GM19455 (cell line): ENCODE measurements at regions not wholly inside any gene's neighbourhood (a gene's known extent, or its start where the extent isn't known, plus 50 kb on each side); places are given as distances from the start of the nearest gene placed in this dataset.
"Not testable (repeated sequence)": the region's sequence is repeated elsewhere in the genome, so short reads cannot be mapped to it uniquely, and the experiment has no call there.

Source experiments
- ATAC-seq: cut with Tn5 transposase; IDR thresholded peaks from one replicate; pipeline ENCODE4 v1.9.1; 2021; ENCODE audit not compliant: unreplicated experiment

GRCh38 chr12:97977870-97978405, 515.3 kb downstream of the RMST start:
- ATAC-seq: no peak

DNA sequence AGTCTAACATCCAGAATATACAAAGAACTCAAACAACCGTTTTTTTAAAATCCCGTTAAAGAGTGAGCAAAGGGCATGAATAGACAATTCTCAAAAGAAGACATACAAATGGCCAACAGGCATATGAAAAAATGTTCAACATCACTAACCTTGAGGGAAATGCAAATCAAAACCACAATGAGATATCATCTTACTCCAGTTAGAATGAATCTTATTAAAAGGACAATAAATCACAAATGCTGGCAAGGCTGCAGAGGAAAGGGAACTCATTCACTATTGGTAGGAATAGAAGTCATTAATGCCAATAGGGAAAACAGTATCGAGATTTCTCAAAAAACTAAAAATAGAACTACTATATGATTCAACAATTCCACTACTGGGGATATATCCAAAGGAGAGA, 520.1 kb downstream of the RMST start:
- ATAC-seq: no peak

DNA sequence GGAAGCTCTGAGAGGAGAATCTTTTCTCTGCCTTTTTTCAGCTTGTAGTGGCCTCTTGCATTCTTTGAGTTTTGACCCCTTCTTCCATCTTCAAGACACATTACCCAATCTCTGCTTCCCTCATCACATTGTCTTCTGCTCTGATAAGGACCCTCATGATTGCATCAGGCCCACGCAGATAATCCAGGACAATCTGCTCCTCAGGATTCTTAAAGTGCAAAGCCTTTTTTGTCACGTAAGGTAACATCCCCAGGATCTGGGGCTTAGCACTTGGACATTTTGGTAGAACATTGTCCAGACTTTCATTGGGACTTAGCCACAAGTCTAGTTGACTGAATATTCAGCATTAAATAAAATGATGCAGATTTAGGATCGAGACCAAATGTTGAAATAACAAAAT, 521.2 kb downstream of the RMST start:
- no peak for ATAC-seq

DNA sequence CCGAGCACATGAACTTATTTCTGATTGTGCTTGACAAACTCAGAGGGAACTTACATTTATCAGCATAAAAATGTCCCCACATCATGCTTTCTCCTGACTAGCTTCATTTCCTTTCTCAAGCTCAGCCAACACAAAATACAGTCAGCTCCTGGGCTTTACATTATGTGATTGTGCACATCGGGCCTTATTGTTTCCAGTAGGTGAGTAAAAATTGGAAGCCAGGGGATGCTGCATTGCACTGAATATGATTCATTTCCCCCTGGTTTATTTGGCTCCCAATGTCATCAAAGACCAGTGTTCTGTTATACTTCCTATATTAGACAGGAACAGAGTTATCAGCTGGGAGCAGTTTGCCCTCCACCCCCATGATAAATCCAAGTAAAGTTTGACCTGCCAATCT, 521.8 kb downstream of the RMST start:
- ATAC-seq: no peak

DNA sequence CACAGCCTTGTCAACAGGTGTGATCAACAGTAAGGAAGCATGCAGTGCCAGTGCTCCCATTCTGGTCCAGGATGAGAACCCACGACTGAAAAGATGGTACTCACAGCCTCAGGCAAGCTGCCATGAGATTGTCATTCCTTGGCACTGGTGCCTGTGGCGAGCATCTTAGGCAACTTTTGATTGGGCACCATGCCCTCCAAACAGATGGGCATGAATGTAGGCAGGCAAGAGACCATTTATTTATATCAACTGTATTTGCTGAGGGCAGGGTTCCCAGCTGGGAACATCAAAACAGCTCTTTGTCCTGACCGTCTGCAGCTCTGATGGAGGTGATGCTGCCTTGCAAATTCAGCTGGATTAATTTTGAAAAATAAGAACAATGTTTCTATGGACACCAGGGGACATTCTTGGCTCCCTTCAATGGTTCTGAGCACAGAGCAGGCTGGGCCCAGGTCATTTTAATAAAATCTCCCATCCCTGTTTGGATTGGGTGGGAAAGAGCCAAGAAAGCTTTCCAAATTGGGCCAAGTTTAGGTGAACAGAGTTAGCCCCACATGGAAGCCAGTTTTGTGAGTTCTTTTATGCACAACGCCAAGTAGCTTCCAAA, 522.5 kb downstream of the RMST start:
- ATAC-seq: no peak

- no peak for ATAC-seq
These were observed 523.2 kb downstream of the RMST start for GRCh38 chr12:97985834-97986233.

DNA sequence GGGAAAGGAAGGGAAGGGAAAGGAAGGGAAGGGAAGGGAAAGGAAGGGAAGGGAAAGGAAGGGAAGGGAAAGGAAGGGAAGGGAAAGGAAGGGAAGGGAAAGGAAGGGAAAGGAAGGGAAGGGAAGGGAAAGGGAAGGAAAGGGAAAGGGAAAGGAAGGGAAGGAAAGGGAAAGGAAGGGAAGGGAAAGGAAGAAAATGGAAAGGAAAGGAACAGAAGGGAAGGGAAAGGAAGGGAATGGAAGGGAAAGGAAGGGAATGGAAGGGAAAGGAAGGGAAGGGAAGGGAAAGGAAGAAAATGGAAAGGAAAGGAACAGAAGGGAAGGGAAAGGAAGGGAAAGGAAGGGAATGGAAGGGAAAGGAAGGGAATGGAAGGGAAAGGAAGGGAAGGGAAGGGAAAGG, 526.0 kb downstream of the RMST start:
- not testable (repeated sequence) for ATAC-seq

DNA sequence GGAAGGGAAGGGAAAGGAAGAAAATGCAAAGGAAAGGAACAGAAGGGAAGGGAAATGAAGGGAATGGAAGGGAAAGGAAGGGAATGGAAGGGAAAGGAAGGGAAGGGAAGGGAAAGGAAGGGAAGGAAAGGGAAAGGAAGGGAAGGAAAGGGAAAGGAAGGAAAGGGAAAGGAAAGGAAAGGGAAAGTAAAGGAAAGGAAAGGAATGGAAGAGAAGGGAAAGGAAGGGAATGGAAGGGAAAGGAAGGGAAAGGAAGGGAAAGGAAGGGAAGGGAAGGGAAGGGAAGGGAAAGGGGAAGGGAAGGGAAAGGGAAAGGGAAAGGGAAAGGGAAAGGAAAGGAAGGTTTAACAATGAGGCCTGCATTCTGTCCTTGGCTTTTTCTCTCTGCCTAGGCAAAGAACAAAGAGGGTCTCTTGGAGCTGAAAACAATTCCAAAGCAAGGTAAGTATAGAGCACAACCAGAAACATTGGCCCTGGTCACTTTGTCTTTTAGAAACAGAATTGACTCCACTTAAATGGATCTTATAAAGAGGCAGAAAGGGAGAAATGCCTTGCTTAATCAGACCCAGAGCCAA, 525.9 kb upstream of the TMPO start:
- no peak for ATAC-seq

DNA sequence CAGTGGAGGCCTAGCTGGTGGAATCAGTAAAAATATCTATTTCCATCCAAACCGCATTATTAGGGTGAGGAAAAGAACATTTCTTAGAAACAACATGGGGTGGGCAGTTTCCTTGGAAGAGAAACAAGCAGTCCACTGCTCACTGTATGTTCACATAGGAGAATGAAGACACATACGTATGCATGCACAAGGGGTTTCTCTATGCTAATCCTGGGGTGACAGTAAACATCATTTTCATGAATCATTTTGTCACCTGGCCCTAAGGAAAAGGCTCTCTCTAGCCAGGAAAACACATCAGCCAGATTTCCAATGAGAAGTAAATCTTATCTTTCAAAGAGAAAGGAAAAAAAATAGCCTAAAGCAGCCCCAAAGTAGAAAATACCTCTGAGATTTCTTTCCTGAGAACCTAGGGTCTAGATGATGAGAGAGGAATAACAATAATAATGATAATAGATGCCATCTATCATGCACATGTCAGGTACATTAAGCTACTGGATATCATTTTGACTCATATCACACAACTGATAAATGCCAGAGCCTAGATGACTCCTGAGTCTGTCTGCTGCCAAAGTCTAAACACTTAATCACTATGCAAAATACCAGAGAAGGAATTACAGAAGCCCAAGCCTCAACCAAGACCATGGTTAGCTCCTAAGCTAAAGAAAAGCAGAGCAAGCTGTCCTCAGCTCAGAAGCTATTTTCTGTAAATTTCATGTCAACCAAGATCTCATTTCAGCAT, 520.5 kb upstream of the TMPO start:
- ATAC-seq: no peak

DNA sequence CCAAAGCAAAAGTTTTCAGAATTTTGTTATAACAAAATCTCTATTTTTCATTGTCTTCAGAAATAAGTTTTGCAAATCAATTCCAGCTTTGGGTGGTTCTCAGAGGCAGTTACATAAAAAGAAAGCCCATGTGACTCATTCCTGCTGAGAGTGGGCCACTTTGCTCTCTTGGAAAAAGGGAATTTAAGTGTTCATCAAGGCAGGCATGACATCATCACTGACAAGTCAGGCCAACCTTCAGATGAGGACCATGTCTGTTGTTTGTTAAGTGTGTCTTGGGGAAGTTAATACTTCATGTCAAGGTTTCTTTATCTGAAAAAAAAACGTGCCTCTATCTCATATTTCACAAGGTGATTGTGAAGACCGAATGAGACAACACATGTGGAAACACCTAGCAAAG, 519.8 kb upstream of the TMPO start:
- ATAC-seq: no peak

DNA sequence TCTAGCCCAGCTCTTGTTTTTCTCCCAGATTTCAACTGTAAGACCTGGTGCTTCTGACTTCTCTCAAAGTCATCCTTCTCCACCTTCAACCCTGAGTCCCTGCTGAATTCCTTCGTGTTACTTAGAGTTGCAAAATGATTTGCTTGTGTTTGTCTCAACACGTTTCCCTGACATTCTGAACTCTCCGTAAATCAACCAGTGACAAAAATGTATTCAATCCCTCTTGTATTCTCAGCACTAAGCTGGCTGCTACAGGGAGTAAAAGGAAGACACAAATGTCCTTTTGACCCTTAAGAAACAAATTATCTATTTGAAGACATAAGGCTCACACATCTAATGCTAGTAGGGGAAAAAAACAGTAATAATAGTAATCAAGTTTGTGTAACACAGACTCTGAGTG, 514.0 kb upstream of the TMPO start:
- ATAC-seq: no peak

DNA sequence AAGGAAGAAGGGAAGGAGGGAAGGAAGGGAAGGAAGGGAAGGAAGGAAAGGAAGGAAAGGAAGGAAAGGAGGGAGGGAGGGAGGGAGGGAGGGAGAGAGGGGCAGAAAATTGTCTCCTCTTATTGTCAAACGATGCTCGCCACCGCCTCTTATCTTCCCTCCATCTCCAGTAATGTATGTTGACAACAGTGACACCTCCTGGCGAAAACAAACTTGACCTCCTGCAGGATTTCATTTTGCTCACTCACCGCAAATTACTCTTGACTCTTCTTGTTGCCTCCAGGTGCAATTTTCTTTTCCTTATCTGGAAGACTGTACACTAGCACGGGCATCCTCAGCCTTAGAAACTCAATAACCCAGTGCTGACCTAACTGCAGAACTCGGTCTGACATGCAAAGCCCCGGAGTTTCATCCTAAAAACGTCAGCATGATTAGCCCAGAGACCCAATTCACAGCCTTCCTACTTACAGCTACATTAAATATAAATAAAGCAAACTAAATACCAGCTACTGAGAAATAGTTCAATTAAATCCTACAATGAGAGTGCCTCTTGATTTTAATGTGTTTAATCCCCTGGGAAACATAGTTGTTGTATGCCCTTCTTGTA, 512.4 kb upstream of the TMPO start:
- ATAC-seq: no peak

DNA sequence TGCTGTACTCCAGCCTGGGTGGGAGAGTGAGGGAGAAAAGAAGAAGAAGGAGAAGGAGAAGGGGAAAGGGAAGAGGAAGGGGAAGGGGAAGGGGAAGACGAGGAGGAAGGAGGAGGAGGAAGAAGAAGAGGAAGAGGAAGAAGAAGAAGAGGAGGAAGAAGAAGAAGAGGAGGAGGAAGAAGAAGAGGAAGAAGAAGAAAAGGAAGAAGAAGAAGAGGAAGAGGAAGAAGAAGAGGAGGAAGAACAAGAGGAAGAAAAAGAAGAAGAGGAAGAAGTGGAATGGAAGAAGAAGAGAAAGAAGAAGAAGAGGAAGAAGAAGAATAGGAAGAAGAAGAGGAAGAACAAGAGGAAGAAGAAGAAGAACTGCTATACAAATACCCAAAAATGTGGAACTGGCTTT, 507.4 kb upstream of the TMPO start:
- ATAC-seq: no peak

- ATAC-seq: no peak
These were observed 501.8 kb upstream of the TMPO start for GRCh38 chr12:98013560-98013959.

GRCh38 chr12:98018836-98019235, 496.6 kb upstream of the TMPO start:
- no peak for ATAC-seq

GRCh38 chr12:98020376-98020775, 495.0 kb upstream of the TMPO start:
- ATAC-seq: no peak

DNA sequence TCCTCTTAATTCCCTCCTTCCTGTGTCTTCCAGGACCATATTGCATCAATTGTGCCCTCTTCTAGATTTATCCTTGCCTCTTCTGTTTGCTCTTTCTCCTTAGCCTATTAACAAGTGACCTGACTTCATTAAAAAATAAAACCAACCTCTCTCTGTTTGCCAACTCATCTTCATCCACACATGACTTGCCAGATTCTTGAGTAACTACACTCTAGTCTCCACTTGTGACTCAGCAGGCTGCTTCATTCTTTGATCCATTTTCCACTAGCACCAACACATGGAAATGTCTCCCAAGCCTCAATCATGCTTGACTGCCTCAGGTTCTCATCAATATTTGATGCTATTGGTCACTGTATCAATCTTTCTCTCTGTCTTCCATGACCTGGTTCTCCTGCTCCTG, 492.4 kb upstream of the TMPO start:
- no peak for ATAC-seq

- ATAC-seq: no peak
These were observed 477.8 kb upstream of the TMPO start for GRCh38 chr12:98037401-98038140.

DNA sequence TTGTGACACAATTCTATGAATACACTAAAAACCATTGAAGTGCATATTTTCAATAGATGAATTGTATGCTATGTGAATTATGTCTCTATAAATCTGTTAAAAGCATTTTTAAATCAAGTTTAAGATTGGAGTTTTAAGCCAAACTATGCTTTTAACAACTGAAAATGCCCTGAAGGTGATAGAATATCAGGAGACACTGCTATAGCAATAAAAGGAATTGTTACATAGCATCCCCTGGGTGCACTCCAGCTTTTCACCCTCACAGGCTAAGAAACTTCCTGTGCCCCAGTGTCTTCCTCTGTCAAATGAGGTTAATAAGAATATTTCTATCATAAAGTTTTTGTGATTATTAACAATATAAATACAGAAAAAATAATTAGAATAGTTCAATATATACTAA, 472.7 kb upstream of the TMPO start:
- ATAC-seq: no peak

- ATAC-seq: no peak
These were observed 470.0 kb upstream of the TMPO start for GRCh38 chr12:98045395-98045794.

GRCh38 chr12:98048326-98048725, 467.1 kb upstream of the TMPO start:
- ATAC-seq: no peak
